HCT116 (cell line): ENCODE measurements at regions not wholly inside any gene's neighbourhood (a gene's known extent, or its start where the extent isn't known, plus 50 kb on each side); places are given as distances from the start of the nearest gene placed in this dataset.

Experiments used
- ATAC-seq: fragments of 200-7000 bp; cut with Tn5 transposase; 2 replicates; pipeline ENCODE4 v1.9.1; 2020; ENCODE audit warnings: mild to moderate bottlenecking, moderate library complexity
- BruUV-seq: library from RNA; stranded (reverse); fragments of 400-500 nt; replicated peaks from 2 replicates; lab custom pipeline; 2021; lab: Mats Ljungman, UMichigan
- CTCF ChIA-PET: fragments of 300-600 bp; sonication (Branson Sonifier 250); formaldehyde crosslinking; loops from one replicate; lab custom pipeline; 2021; ENCODE audit warnings: antibody characterized with exemption; lab: Charles Lee
- POLR2A ChIA-PET: fragments of 300-600, 350-600 bp; sonication (Branson Sonifier 250); formaldehyde crosslinking; loops from one replicate; lab custom pipeline; 2021; ENCODE audit warnings: antibody characterized with exemption; lab: Charles Lee
- RAD21 ChIA-PET, 2 experiments: fragments of 300-600 bp; sonication (Branson Sonifier 250); formaldehyde crosslinking; loops; one replicate each; lab custom pipeline; 2023; ENCODE audit warnings: low total read pairs in 2 of 2; ENCODE audit not compliant: uncharacterized antibody in 2 of 2, unreplicated experiment in 2 of 2, low non-redundant PET in 1 of 2; lab: Charles Lee
- DNase-seq: peaks from one replicate; pipeline ENCODE4 v3.0.0-alpha.2; 2010; ENCODE audit warnings: low read depth, low spot score
- H2AFZ ChIP-seq: fragments of 200-600 bp; shearing (Covaris generic), sonication (generic); 2 replicates; pipeline ENCODE4 v1.6.1; 2017; ENCODE audit warnings: low read depth, mixed run types, mixed read lengths, antibody characterized with exemption, low read length; ENCODE audit not compliant: poor library complexity, severe bottlenecking
- H3K27ac ChIP-seq: 2 replicates; pipeline ENCODE4 v1.5.1; 2012; ENCODE audit warnings: low read depth, low read length
- H3K27me3 ChIP-seq: fragments of 200-600 bp; sonication (generic); 2 replicates; pipeline ENCODE4 v1.6.1; 2016; ENCODE audit warnings: mixed run types, low read length, mixed read lengths; ENCODE audit not compliant: insufficient read depth
- H3K36me3 ChIP-seq, 2 experiments: fragments of 200-500 bp in 1 of 2; fragments of 200-600 bp in 1 of 2; sonication (Bioruptor generic) in 1 of 2; sonication (generic) in 1 of 2; 2 replicates each; pipeline versions ENCODE4 v1.5.1 to v1.6.1; 2014 to 2016; ENCODE audit warnings: low read length in 2 of 2, inconsistent platforms in 1 of 2, mixed read lengths in 1 of 2, mixed run types in 1 of 2; ENCODE audit not compliant: insufficient read depth in 2 of 2, control insufficient read depth in 1 of 2
- H3K4me1 ChIP-seq, 2 experiments: fragments of 200-600 bp in 1 of 2; sonication (generic) in 1 of 2; 2 replicates each; pipeline versions ENCODE4 v1.5.1 to v1.6.1; 2012 to 2017; ENCODE audit warnings: low read length in 2 of 2, inconsistent platforms in 1 of 2, mild to moderate bottlenecking in 1 of 2, mixed read lengths in 1 of 2, mixed run types in 1 of 2, moderate library complexity in 1 of 2; ENCODE audit not compliant: insufficient read depth in 2 of 2, control insufficient read depth in 1 of 2
- H3K4me2 ChIP-seq: fragments of 200-600 bp; sonication (generic); 2 replicates; pipeline ENCODE4 v1.6.1; 2017; ENCODE audit warnings: mixed run types, low read length, mixed read lengths
- H3K4me3 ChIP-seq, 2 experiments: fragments of 200-600 bp in 1 of 2; sonication (generic) in 1 of 2; replicated peaks in 1 of 2; 2 replicates each; pipeline ENCODE4 v1.5.1; 2011 to 2016; ENCODE audit warnings: low read length in 2 of 2, control low read depth in 1 of 2, low read depth in 1 of 2, mild to moderate bottlenecking in 1 of 2, mixed read lengths in 1 of 2, mixed run types in 1 of 2
- H3K79me2 ChIP-seq: fragments of 200-600 bp; sonication (generic); 2 replicates; pipeline ENCODE4 v1.6.1; 2017; ENCODE audit warnings: mild to moderate bottlenecking, mixed run types, low read length, moderate library complexity, mixed read lengths; ENCODE audit not compliant: insufficient read depth
- H3K9ac ChIP-seq: fragments of 200-600 bp; sonication (generic); 2 replicates; pipeline ENCODE4 v1.6.1; 2016; ENCODE audit warnings: low read length, mixed read lengths
- H3K9me2 ChIP-seq: fragments of 200-600 bp; sonication (generic), shearing (Covaris generic); 2 replicates; pipeline ENCODE4 v1.6.1; 2017; ENCODE audit warnings: mixed run types, mild to moderate bottlenecking, moderate library complexity; ENCODE audit not compliant: insufficient read depth
- H3K9me3 ChIP-seq, 2 experiments: fragments of 200-500 bp in 1 of 2; fragments of 200-600 bp in 1 of 2; sonication (Bioruptor generic) in 1 of 2; sonication (generic) in 1 of 2; 2 replicates each; pipeline ENCODE4 v1.6.1; 2014 to 2017; ENCODE audit warnings: low read length in 2 of 2, mixed read lengths in 2 of 2, inconsistent platforms in 1 of 2, low read depth in 1 of 2, mild to moderate bottlenecking in 1 of 2, mixed run types in 1 of 2, moderate library complexity in 1 of 2; ENCODE audit not compliant: control insufficient read depth in 1 of 2, insufficient read depth in 1 of 2
- H4K20me1 ChIP-seq: fragments of 200-600 bp; sonication (generic), shearing (Covaris generic); 2 replicates; pipeline ENCODE4 v1.6.1; 2017; ENCODE audit warnings: mixed run types, mild to moderate bottlenecking, moderate library complexity; ENCODE audit not compliant: insufficient read depth
- CBX3 ChIP-seq: IDR thresholded peaks from 2 replicates; pipeline ENCODE4 v1.6.1; 2012; ENCODE audit warnings: low read depth
- CEBPB ChIP-seq: IDR thresholded peaks from 2 replicates; pipeline ENCODE4 v1.6.1; 2012; ENCODE audit warnings: low read depth
- EGR1 ChIP-seq: IDR thresholded peaks from 2 replicates; pipeline ENCODE4 v1.6.1; 2012; ENCODE audit warnings: low read depth
- EZH2 ChIP-seq: fragments of 200-600 bp; sonication (generic); IDR thresholded peaks from 2 replicates; pipeline ENCODE4 v1.6.1; 2017; ENCODE audit warnings: antibody characterized with exemption, mixed run types
- JUND ChIP-seq: IDR thresholded peaks from 2 replicates; pipeline ENCODE4 v1.6.1; 2012
- POLR2A ChIP-seq: IDR thresholded peaks from 2 replicates; pipeline ENCODE4 v1.7.0; 2011; ENCODE audit warnings: borderline replicate concordance; ENCODE audit not compliant: insufficient read depth, insufficient read length; ENCODE audit errors: extremely low read depth
- POLR2AphosphoS5 ChIP-seq: IDR thresholded peaks from 2 replicates; pipeline ENCODE4 v1.6.1; 2011; ENCODE audit warnings: mild to moderate bottlenecking, low read depth, low read length, moderate library complexity
- RAD21 ChIP-seq: IDR thresholded peaks from 2 replicates; pipeline ENCODE4 v1.6.1; 2012; ENCODE audit warnings: low read depth, mild to moderate bottlenecking
- SIN3A ChIP-seq: IDR thresholded peaks from 2 replicates; pipeline ENCODE4 v1.6.1; 2012; ENCODE audit warnings: low read depth
- SP1 ChIP-seq: IDR thresholded peaks from 2 replicates; pipeline ENCODE4 v1.6.1; 2012; ENCODE audit warnings: low read depth
- SRF ChIP-seq: IDR thresholded peaks from 2 replicates; pipeline ENCODE4 v1.6.1; 2012; ENCODE audit warnings: low read depth
- TCF7L2 ChIP-seq: IDR thresholded peaks from 2 replicates; pipeline ENCODE4 v1.7.0; 2011; ENCODE audit warnings: borderline replicate concordance, inconsistent platforms; ENCODE audit not compliant: insufficient read depth, insufficient read length; ENCODE audit errors: extremely low read depth
- ZFX ChIP-seq: fragments of 450-650 bp; IDR thresholded peaks from 2 replicates; pipeline ENCODE4 v1.6.1; 2017
- ZNF274 ChIP-seq: fragments of 200-500 bp; sonication (Bioruptor generic); IDR thresholded peaks from 2 replicates; pipeline ENCODE4 v1.6.1; 2014; ENCODE audit warnings: mild to moderate bottlenecking, low read depth, low read length, inconsistent platforms
- intact Hi-C: fragments of 100-400 bp; cut with micrococcal nuclease; formaldehyde crosslinking; loops from 2 replicates; pipeline ENCODE4 v1.10.0; 2022
- TF ChIP-seq, protein P1 (sequence below): IDR thresholded peaks from 2 replicates; pipeline ENCODE4 v1.6.1; 2012
- TF ChIP-seq, protein P2 (sequence below): IDR thresholded peaks from 2 replicates; pipeline ENCODE4 v1.6.1; 2012; ENCODE audit warnings: low read depth

DNA sequence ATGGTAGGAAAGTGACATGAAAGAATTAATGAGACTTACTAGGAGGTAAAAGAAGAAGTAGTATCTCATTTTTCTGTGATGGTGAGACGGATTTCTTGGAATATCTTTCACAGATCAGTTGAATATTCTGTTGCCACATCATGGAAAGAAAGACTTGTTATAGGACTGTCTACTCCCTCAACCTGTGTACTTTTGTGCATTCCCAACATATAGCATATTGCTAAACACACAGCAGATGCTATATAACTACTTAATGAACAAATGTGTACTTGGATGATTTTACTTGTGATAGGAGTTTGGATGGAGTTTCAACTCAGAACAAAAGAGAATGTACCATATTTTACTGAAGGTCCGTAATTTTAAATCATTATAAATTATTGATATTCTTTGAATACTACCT lies 128.5 kb downstream of the LURAP1L start (continued):
- TF ChIP-seq CEBPB = no peak

DNA sequence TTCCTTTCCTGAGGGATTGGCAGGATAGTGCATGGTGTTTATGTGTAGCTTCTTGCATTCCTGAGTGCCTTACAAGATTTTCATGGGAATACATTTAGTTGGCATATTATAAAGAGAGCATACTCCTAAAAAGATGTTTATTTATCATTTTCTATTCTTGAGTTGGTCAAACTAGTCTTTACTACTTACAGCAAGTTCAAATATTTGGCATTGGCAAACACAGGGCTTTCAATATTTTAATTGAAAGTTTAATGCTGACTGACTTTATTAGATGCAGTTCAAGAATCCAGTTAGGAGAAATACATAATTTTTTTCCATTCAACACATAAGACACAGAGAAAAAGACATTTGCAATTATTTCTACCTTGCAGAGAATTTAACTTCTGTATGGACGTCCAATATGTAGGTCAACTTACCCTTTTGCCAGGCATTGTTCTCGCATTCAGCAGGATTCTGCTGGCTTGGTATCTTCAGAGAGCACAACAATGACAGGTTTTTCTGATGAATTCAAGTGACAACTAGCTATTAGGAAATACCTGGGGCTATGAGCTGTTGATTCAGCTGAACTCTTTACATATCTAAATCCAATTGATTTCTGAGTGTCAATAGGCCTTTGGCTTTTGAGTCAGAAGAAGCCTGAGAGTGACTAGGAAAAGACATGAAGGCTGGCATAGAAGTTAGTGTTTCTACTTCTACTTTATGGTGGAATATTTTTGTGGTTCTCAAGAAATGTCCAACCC lies 129.6 kb downstream of the LURAP1L start:
- BruUV-seq = no TSS peak
- Histone ChIP-seq H3K9ac (no peak overlapping the region), H3K4me1 (no peaks in the 10 kb centered on the region), H3K27me3 (no peaks in the 10 kb centered on the region), H4K20me1 (no peaks in the 10 kb centered on the region), H3K4me3 (no peak overlapping the region), H3K9me2 (no peaks in the 10 kb centered on the region), H3K27ac (no peak overlapping the region), H3K36me3 (no peaks in the 10 kb centered on the region), H2AFZ (no peak overlapping the region), H3K79me2 (no peaks in the 10 kb centered on the region), H3K9me3 (no peaks in the 10 kb centered on the region), H3K4me2 (no peak overlapping the region)
- intact Hi-C loops = no loop called here
- DNase-seq (no peak), ATAC-seq (no peak)
- RAD21 ChIA-PET = no interaction called here
- TF ChIP-seq SIN3A (no peak), EGR1 (no peak), POLR2AphosphoS5 (no peak), POLR2A (no peak)
- TF ChIP-seq, protein P1, sequence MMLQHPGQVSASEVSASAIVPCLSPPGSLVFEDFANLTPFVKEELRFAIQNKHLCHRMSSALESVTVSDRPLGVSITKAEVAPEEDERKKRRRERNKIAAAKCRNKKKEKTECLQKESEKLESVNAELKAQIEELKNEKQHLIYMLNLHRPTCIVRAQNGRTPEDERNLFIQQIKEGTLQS = no peak
- CTCF ChIA-PET = no interaction called here
- POLR2A ChIA-PET = no interaction called here

DNA sequence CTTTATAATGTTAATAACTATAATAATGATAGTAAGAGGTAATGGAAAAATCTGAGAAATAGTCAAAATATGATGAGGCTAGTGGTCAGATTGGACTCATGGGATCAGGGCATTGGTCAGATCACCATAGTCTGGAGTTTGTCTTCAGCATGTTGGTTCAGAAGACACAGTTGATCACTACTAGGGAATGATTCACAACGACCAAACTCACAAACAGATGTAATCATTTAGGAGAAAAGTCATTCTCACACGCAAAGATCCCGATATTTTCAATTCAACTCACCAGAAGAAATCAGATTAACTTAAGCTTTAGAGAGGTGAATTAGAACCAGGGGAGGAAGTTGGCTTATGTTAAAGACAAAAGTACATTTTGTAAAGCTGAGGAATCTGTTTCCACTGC lies 131.8 kb downstream of the LURAP1L start:
- Histone ChIP-seq H3K4me2 (no peak overlapping the region), H4K20me1 (no peaks in the 10 kb centered on the region), H3K4me1 (no peaks in the 10 kb centered on the region), H3K36me3 (no peaks in the 10 kb centered on the region), H3K9me3 (no peaks in the 10 kb centered on the region), H3K27me3 (no peaks in the 10 kb centered on the region), H3K4me3 (no peak overlapping the region), H3K9ac (no peak overlapping the region), H2AFZ (no peak overlapping the region), H3K27ac (no peak overlapping the region), H3K9me2 (no peaks in the 10 kb centered on the region), H3K79me2 (no peaks in the 10 kb centered on the region)
- CTCF ChIA-PET = no interaction called here
- intact Hi-C loops = no loop called here
- RAD21 ChIA-PET = no interaction called here
- POLR2A ChIA-PET = no interaction called here
- DNase-seq (no peak), ATAC-seq (no peak)
- BruUV-seq = no TSS peak
- TF ChIP-seq JUND (no peak), POLR2A (no peak), ZNF274 (no peak), SP1 (no peak), TCF7L2 (no peak), SRF (no peak), RAD21 (no peak), EZH2 (no peak), POLR2AphosphoS5 (no peak), CBX3 (no peak), ZFX (no peak), CEBPB (no peak)
- TF ChIP-seq, protein P2, sequence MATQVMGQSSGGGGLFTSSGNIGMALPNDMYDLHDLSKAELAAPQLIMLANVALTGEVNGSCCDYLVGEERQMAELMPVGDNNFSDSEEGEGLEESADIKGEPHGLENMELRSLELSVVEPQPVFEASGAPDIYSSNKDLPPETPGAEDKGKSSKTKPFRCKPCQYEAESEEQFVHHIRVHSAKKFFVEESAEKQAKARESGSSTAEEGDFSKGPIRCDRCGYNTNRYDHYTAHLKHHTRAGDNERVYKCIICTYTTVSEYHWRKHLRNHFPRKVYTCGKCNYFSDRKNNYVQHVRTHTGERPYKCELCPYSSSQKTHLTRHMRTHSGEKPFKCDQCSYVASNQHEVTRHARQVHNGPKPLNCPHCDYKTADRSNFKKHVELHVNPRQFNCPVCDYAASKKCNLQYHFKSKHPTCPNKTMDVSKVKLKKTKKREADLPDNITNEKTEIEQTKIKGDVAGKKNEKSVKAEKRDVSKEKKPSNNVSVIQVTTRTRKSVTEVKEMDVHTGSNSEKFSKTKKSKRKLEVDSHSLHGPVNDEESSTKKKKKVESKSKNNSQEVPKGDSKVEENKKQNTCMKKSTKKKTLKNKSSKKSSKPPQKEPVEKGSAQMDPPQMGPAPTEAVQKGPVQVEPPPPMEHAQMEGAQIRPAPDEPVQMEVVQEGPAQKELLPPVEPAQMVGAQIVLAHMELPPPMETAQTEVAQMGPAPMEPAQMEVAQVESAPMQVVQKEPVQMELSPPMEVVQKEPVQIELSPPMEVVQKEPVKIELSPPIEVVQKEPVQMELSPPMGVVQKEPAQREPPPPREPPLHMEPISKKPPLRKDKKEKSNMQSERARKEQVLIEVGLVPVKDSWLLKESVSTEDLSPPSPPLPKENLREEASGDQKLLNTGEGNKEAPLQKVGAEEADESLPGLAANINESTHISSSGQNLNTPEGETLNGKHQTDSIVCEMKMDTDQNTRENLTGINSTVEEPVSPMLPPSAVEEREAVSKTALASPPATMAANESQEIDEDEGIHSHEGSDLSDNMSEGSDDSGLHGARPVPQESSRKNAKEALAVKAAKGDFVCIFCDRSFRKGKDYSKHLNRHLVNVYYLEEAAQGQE = no peak
- TF ChIP-seq, protein P1 = no peak
